Kidney (tissue), 13 donors: ENCODE measurements at regions not wholly inside any gene's neighbourhood (a gene's known extent, or its start where the extent isn't known, plus 50 kb on each side); places are given as distances from the start of the nearest gene placed in this dataset.

Source experiments
- DNase-seq, 5 donors: peaks; one replicate each; pipeline ENCODE4 v3.0.0-alpha.2; 2013 to 2020
- FAIRE-seq: peaks from 2 replicates; lab custom pipeline; 2012; peaks lifted over from hg19 to GRCh38; lab: Jason Lieb, UNC
- H3K27ac ChIP-seq, 2 donors: one replicate each; pipeline ENCODE4 v1.7.0; 2013; ENCODE audit warnings: low read depth in 2 of 2, low read length in 2 of 2, inconsistent platforms in 1 of 2
- H3K27me3 ChIP-seq: one replicate; pipeline ENCODE4 v1.7.1; 2013; ENCODE audit warnings: low read length, inconsistent platforms; ENCODE audit not compliant: control insufficient read depth, insufficient read depth
- H3K36me3 ChIP-seq, 3 donors: one replicate each; pipeline versions ENCODE4 v1.7.0 to v1.7.1; 2013; ENCODE audit warnings: low read length in 3 of 3, control low read depth in 1 of 3, inconsistent platforms in 1 of 3; ENCODE audit not compliant: insufficient read depth in 3 of 3, control insufficient read depth in 2 of 3
- H3K4me1 ChIP-seq, 3 donors: one replicate each; pipeline versions ENCODE4 v1.7.0 to v1.7.1; 2013; ENCODE audit warnings: low read length in 3 of 3, inconsistent platforms in 1 of 3, low read depth in 1 of 3; ENCODE audit not compliant: control insufficient read depth in 2 of 3, insufficient read depth in 2 of 3
- H3K4me3 ChIP-seq, 3 donors: one replicate each; pipeline versions ENCODE4 v1.7.0 to v1.8.1; 2013; ENCODE audit warnings: low read length in 3 of 3, control low read depth in 1 of 3, inconsistent platforms in 1 of 3
- H3K9ac ChIP-seq, 3 donors: one replicate each; pipeline versions ENCODE4 v1.7.0 to v1.7.1; 2013; ENCODE audit warnings: low read length in 3 of 3, control low read depth in 1 of 3, inconsistent platforms in 1 of 3
- H3K9me3 ChIP-seq, 3 donors: one replicate each; pipeline versions ENCODE4 v1.7.0 to v1.7.1; 2013; ENCODE audit warnings: low read length in 3 of 3, control low read depth in 1 of 3, inconsistent platforms in 1 of 3; ENCODE audit not compliant: control insufficient read depth in 2 of 3, insufficient read depth in 1 of 3
- CTCF ChIP-seq: IDR thresholded peaks from 3 replicates; pipeline ENCODE4 v1.5.1; 2012; ENCODE audit warnings: mild to moderate bottlenecking, moderate library complexity, borderline replicate concordance; ENCODE audit not compliant: insufficient read depth; ENCODE audit errors: extremely low read depth
- intact Hi-C: fragments of 100-400 bp; cut with DNase I; formaldehyde crosslinking; loops from one replicate; pipeline ENCODE4 v1.11.1; 2022
- donor health status: control.
- donor health status: control.
- donor health status: control.
- donor health status: control.
- donor health status: control.
- donor health status: DM: yes; HTN: yes; CAD: no.
- donor health status: Normal renal cell carcinoma (clear cell type).

GRCh38 chr7:49638166-49638565 lies 135.3 kb upstream of the VWC2 start:
- TF ChIP-seq CTCF = no peak

GRCh38 chr7:49639068-49639593 lies 134.3 kb upstream of the VWC2 start:
- no peaks in the 10 kb centered on the region for H3K4me1 ChIP-seq
- H3K9me3 ChIP-seq = no peaks in the 10 kb centered on the region
- no peak for TF ChIP-seq CTCF
- DNase-seq = no peak
- H3K36me3 ChIP-seq = no peaks in the 10 kb centered on the region
- H3K9ac ChIP-seq = no peak overlapping the region
- intact Hi-C loops = no loop called here
- no peaks in the 10 kb centered on the region for H3K27me3 ChIP-seq
- H3K27ac ChIP-seq = no peak overlapping the region
- no peak for FAIRE-seq
- no peak overlapping the region for H3K4me3 ChIP-seq

More at GRCh38 chr7:49638166-49638565, 135.3 kb upstream of the VWC2 start:
- Histone ChIP-seq H3K9ac (no peak overlapping the region), H3K27ac (no peak overlapping the region), H3K9me3 (no peaks in the 10 kb centered on the region), H3K4me3 (no peak overlapping the region), H3K4me1 (no peaks in the 10 kb centered on the region), H3K36me3 (no peaks in the 10 kb centered on the region), H3K27me3 (no peaks in the 10 kb centered on the region)
- intact Hi-C loops = no loop called here
- DNase-seq = no peak
- no peak for FAIRE-seq

- no peak for TF ChIP-seq CTCF
- H3K4me3 ChIP-seq = no peak overlapping the region
- intact Hi-C loops = no loop called here
- no peaks in the 10 kb centered on the region for H3K4me1 ChIP-seq
- DNase-seq (no peak), FAIRE-seq (no peak)
- no peaks in the 10 kb centered on the region for H3K36me3 ChIP-seq
- H3K9me3 ChIP-seq = no peaks in the 10 kb centered on the region
- H3K9ac ChIP-seq = no peak overlapping the region
- no peaks in the 10 kb centered on the region for H3K27me3 ChIP-seq
- H3K27ac ChIP-seq = no peak overlapping the region
Observed at GRCh38 chr7:49639808-49640207, 133.6 kb upstream of the VWC2 start.

- DNase-seq = peak in 1 of 5 donors; percentile 14
- H3K4me3 ChIP-seq = no peak overlapping the region
- H3K4me1 ChIP-seq = no peaks in the 10 kb centered on the region
- no peak overlapping the region for H3K9ac ChIP-seq
- no peak for FAIRE-seq
- no peak overlapping the region for H3K27ac ChIP-seq
- TF ChIP-seq CTCF = no peak
- intact Hi-C loops = no loop called here
- H3K36me3 ChIP-seq = no peaks in the 10 kb centered on the region
- H3K27me3 ChIP-seq = no peaks in the 10 kb centered on the region
- no peaks in the 10 kb centered on the region for H3K9me3 ChIP-seq
Observed at GRCh38 chr7:49643321-49643720, 130.1 kb upstream of the VWC2 start.
